Endothelial cell of umbilical vein (primary cell): ENCODE measurements at regions not wholly inside any gene's neighbourhood (a gene's known extent, or its start where the extent isn't known, plus 50 kb on each side); places are given as distances from the start of the nearest gene placed in this dataset.

Experiments used
- BruUV-seq: library from RNA; stranded (reverse); fragments of 400-500 nt; replicated peaks from 2 replicates; lab custom pipeline; 2021; lab: Mats Ljungman, UMichigan
- CTCF ChIA-PET: fragments of 300-600, 350-600 bp; sonication (Branson Sonifier 250); formaldehyde crosslinking; loops from one replicate; lab custom pipeline; 2021; ENCODE audit warnings: antibody characterized with exemption, inconsistent platforms; lab: Charles Lee
- POLR2A ChIA-PET: fragments of 300-600, 350-600 bp; sonication (Branson Sonifier 250); formaldehyde crosslinking; loops from one replicate; lab custom pipeline; 2021; ENCODE audit warnings: antibody characterized with exemption, inconsistent platforms; lab: Charles Lee
- DNase-seq: peaks from one replicate; pipeline ENCODE4 v3.0.0-alpha.2; 2011; ENCODE audit warnings: low read depth, low spot score
- FAIRE-seq: peaks from 2 replicates; lab custom pipeline; 2011; peaks lifted over from hg19 to GRCh38; lab: Jason Lieb, UNC
- H2AFZ ChIP-seq: 2 replicates; pipeline ENCODE4 v1.6.0; 2012; ENCODE audit warnings: low read depth, low read length, control low read depth, inconsistent platforms
- H3K27ac ChIP-seq: 2 replicates; pipeline ENCODE4 v1.5.1; 2011; ENCODE audit warnings: low read depth, mild to moderate bottlenecking, control low read depth, low read length, moderate library complexity; ENCODE audit not compliant: insufficient read depth
- H3K27me3 ChIP-seq, 2 experiments: 2 replicates each; pipeline versions ENCODE4 v1.6.0 to v1.6.1; 2011; ENCODE audit warnings: low read length in 2 of 2, mixed read lengths in 1 of 2; ENCODE audit not compliant: control insufficient read depth in 2 of 2, insufficient read depth in 2 of 2
- H3K36me3 ChIP-seq, 2 experiments: 2 replicates in 1 of 2; 3 replicates in 1 of 2; pipeline ENCODE4 v1.5.1; 2011; ENCODE audit warnings: low read length in 2 of 2, mild to moderate bottlenecking in 1 of 2, moderate library complexity in 1 of 2; ENCODE audit not compliant: control insufficient read depth in 2 of 2, insufficient read depth in 2 of 2; ENCODE audit errors: extremely low read depth in 1 of 2
- H3K4me1 ChIP-seq: 3 replicates; pipeline ENCODE4 v1.5.1; 2011; ENCODE audit warnings: mild to moderate bottlenecking, low read length; ENCODE audit not compliant: control insufficient read depth, insufficient read depth; ENCODE audit errors: extremely low read depth
- H3K4me2 ChIP-seq: 2 replicates; pipeline ENCODE4 v1.6.1; 2011; ENCODE audit warnings: low read length, control low read depth, mixed read lengths; ENCODE audit not compliant: insufficient read depth
- H3K4me3 ChIP-seq, 3 experiments: fragments of 200-600 bp in 1 of 3; sonication (generic), shearing (Covaris generic) in 1 of 3; replicated peaks in 1 of 3; 2 replicates each; pipeline ENCODE4 v1.5.1; 2011 to 2016; ENCODE audit warnings: control low read depth in 3 of 3, low read length in 3 of 3, mild to moderate bottlenecking in 2 of 3, inconsistent platforms in 1 of 3, low read depth in 1 of 3, moderate library complexity in 1 of 3; ENCODE audit not compliant: insufficient read depth in 1 of 3
- H3K79me2 ChIP-seq: 2 replicates; pipeline ENCODE4 v1.6.0; 2012; ENCODE audit warnings: low read length, inconsistent platforms; ENCODE audit not compliant: control insufficient read depth, insufficient read depth
- H3K9ac ChIP-seq: replicated peaks from 2 replicates; pipeline ENCODE3; 2011; ENCODE audit warnings: low read length, control low read depth; ENCODE audit not compliant: insufficient read depth; ENCODE audit errors: extremely low read depth
- H3K9me1 ChIP-seq: replicated peaks from 3 replicates; pipeline ENCODE4 v1.6.0; 2011; ENCODE audit warnings: mild to moderate bottlenecking, low read length; ENCODE audit not compliant: control insufficient read depth, insufficient read depth; ENCODE audit errors: extremely low read depth
- H3K9me3 ChIP-seq: replicated peaks from 2 replicates; pipeline ENCODE4 v1.5.1; 2012; ENCODE audit warnings: low read length, inconsistent platforms; ENCODE audit not compliant: control insufficient read depth, insufficient read depth
- H4K20me1 ChIP-seq: replicated peaks from 2 replicates; pipeline ENCODE3; 2011; ENCODE audit warnings: mild to moderate bottlenecking, low read length; ENCODE audit not compliant: control insufficient read depth, insufficient read depth; ENCODE audit errors: extremely low read depth
- EZH2 ChIP-seq: IDR thresholded peaks from 2 replicates; pipeline ENCODE4 v1.6.1; 2012; ENCODE audit warnings: borderline replicate concordance, low read depth, mild to moderate bottlenecking, moderate library complexity, low read length, inconsistent platforms; ENCODE audit not compliant: severe bottlenecking
- FOS ChIP-seq: IDR thresholded peaks from 2 replicates; pipeline ENCODE4 v1.6.1; 2011; ENCODE audit warnings: mild to moderate bottlenecking, low read length, moderate library complexity, borderline replicate concordance; ENCODE audit not compliant: insufficient read depth
- GATA2 ChIP-seq: IDR thresholded peaks from 2 replicates; pipeline ENCODE4 v1.7.0; 2011; ENCODE audit warnings: low read depth, mild to moderate bottlenecking, moderate library complexity, mixed read lengths, low read length; ENCODE audit not compliant: insufficient read length, insufficient read depth
- JUN ChIP-seq: IDR thresholded peaks from 2 replicates; pipeline ENCODE4 v1.6.1; 2011; ENCODE audit warnings: borderline replicate concordance, low read depth; ENCODE audit not compliant: insufficient read length, insufficient read depth
- MYC ChIP-seq: IDR thresholded peaks from one replicate; pipeline ENCODE4 v1.6.1; 2011; ENCODE audit warnings: mild to moderate bottlenecking, low read depth, low read length
- POLR2A ChIP-seq: IDR thresholded peaks from 2 replicates; pipeline ENCODE4 v1.6.1; 2012; ENCODE audit warnings: low read depth, mild to moderate bottlenecking, control low read depth, low read length
- POLR2AphosphoS5 ChIP-seq: IDR thresholded peaks from 2 replicates; pipeline ENCODE4 v1.6.1; 2012; ENCODE audit warnings: low read depth, mild to moderate bottlenecking, control low read depth, low read length, moderate library complexity; ENCODE audit not compliant: insufficient read depth
- dilution Hi-C: fragments of 300-500 bp; cut with MboI; formaldehyde crosslinking; loops from one replicate; pipeline ENCODE4 v1.15.0; 2019; ENCODE audit warnings: low sequenced_read_pairs; ENCODE audit not compliant: extremely low pct_ligation_motif_present
- intact Hi-C: fragments of 100-400 bp; cut with micrococcal nuclease; formaldehyde crosslinking; loops from one replicate; pipeline ENCODE4 v1.10.0; 2022
- TF ChIP-seq, protein P1 (sequence below), 2 donors: IDR thresholded peaks; 1 replicate in 1 of 2; 2 replicates in 1 of 2; pipeline ENCODE4 v1.5.1; 2011; ENCODE audit warnings: low read length in 2 of 2, mild to moderate bottlenecking in 2 of 2, moderate library complexity in 2 of 2, control low read depth in 1 of 2, inconsistent platforms in 1 of 2, low read depth in 1 of 2; ENCODE audit not compliant: insufficient read depth in 1 of 2; ENCODE audit errors: extremely low read depth in 1 of 2
- TF ChIP-seq, protein P2 (sequence below): IDR thresholded peaks from 2 replicates; pipeline ENCODE4 v1.6.1; 2011; ENCODE audit not compliant: insufficient read depth, insufficient read length

DNA sequence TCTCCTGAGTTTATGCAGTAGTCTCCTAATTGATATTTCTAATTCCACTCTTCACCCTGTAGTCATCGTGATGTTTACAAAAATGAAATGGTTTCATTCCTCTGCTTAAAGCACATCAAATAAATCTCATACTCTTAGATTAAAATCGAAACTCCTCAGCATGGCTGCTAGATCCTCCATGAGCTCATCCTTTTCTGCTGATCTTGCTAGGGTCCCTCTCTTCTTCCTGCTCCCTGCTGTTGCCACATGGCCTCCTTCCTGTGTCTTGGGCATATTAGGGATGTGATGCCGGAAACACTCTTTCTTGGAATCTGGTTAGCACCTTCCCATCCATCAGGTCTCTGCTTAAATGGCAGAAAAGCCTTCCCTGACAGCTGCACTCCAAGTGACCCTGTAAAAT is 59.5 kb upstream of the MEGF10 start:
- FAIRE-seq (no peak), DNase-seq (no peak)
- H4K20me1 ChIP-seq, result no peaks in the 10 kb centered on the region
- H3K27ac ChIP-seq, result no peak overlapping the region
- no peaks in the 10 kb centered on the region for H3K9me1 ChIP-seq
- no peaks in the 10 kb centered on the region for H3K79me2 ChIP-seq
- no peaks in the 10 kb centered on the region for H3K9me3 ChIP-seq
- dilution Hi-C loops, result no loop called here
- no peak overlapping the region for H2AFZ ChIP-seq
- no peak overlapping the region for H3K4me3 ChIP-seq
- no peak overlapping the region for H3K4me2 ChIP-seq
- no peaks in the 10 kb centered on the region for H3K36me3 ChIP-seq
- no TSS peak for BruUV-seq
- peaks cover 8% of the 10 kb centered on the region for H3K4me1 ChIP-seq
- H3K9ac ChIP-seq, result no peak overlapping the region
- TF ChIP-seq MYC, result no peak
- TF ChIP-seq, protein P1, sequence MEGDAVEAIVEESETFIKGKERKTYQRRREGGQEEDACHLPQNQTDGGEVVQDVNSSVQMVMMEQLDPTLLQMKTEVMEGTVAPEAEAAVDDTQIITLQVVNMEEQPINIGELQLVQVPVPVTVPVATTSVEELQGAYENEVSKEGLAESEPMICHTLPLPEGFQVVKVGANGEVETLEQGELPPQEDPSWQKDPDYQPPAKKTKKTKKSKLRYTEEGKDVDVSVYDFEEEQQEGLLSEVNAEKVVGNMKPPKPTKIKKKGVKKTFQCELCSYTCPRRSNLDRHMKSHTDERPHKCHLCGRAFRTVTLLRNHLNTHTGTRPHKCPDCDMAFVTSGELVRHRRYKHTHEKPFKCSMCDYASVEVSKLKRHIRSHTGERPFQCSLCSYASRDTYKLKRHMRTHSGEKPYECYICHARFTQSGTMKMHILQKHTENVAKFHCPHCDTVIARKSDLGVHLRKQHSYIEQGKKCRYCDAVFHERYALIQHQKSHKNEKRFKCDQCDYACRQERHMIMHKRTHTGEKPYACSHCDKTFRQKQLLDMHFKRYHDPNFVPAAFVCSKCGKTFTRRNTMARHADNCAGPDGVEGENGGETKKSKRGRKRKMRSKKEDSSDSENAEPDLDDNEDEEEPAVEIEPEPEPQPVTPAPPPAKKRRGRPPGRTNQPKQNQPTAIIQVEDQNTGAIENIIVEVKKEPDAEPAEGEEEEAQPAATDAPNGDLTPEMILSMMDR (IDR thresholded peaks at IDR 0.05; ENCODE audit: extremely low read depth in 1 of 2, insufficient read depth in 1 of 2, low read depth in 1 of 2, low read length in 2 of 2), result no peak
- no peaks in the 10 kb centered on the region for H3K27me3 ChIP-seq
- POLR2A ChIA-PET, result no interaction called here
- CTCF ChIA-PET, result interaction anchor here (0.6 kb wide), 1 partner anchor 393 kb away, joined by 3 read pairs; no protein-coding TSS in a partner anchor
- intact Hi-C loops, result no loop called here

DNA sequence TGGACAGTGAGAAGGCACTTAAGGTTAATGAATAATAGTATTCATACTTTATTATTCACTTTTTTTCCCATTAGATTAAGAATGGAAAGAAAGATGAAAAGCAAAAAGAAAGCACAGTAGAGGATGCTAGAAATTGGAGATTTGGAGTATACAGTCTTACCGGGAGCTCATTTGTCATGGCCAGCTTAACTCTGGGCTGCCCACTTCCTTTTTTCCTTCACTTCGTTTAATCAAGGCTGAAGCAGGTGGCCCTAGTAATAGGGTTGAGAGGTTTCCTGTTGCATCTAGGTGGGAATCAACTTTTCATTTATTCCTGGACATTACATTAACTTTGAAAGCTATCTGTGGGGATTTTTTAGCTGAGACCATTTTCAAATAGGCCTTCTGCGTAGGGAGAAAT is 57.0 kb upstream of the MEGF10 start:
- H3K27ac ChIP-seq, result no peak overlapping the region
- H3K9me1 ChIP-seq, result no peaks in the 10 kb centered on the region
- H3K9me3 ChIP-seq, result no peaks in the 10 kb centered on the region
- H3K27me3 ChIP-seq, result no peaks in the 10 kb centered on the region
- intact Hi-C loops (no loop called here), dilution Hi-C loops (no loop called here)
- no peak for FAIRE-seq
- H3K4me3 ChIP-seq, result no peak overlapping the region
- H3K4me1 ChIP-seq, result peaks cover 8% of the 10 kb centered on the region
- no TSS peak for BruUV-seq
- TF ChIP-seq GATA2 (no peak), EZH2 (no peak), JUN (no peak), FOS (no peak), POLR2AphosphoS5 (no peak), POLR2A (no peak), MYC (no peak)
- TF ChIP-seq, protein P1 (IDR thresholded peaks at IDR 0.05; ENCODE audit: extremely low read depth in 1 of 2, insufficient read depth in 1 of 2, low read depth in 1 of 2, low read length in 2 of 2), result no peak
- TF ChIP-seq, protein P2, sequence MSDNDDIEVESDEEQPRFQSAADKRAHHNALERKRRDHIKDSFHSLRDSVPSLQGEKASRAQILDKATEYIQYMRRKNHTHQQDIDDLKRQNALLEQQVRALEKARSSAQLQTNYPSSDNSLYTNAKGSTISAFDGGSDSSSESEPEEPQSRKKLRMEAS, result no peak
- DNase-seq, result no peak
- no peaks in the 10 kb centered on the region for H3K79me2 ChIP-seq
- ChIA-PET CTCF (no interaction called here), POLR2A (no interaction called here)
- no peak overlapping the region for H3K4me2 ChIP-seq
- no peak overlapping the region for H2AFZ ChIP-seq
- H3K9ac ChIP-seq, result no peak overlapping the region
- H3K36me3 ChIP-seq, result no peaks in the 10 kb centered on the region
- H4K20me1 ChIP-seq, result no peaks in the 10 kb centered on the region
